Cardiac fibroblast (primary cell): ENCODE measurements at regions not wholly inside any gene's neighbourhood (a gene's known extent, or its start where the extent isn't known, plus 50 kb on each side); places are given as distances from the start of the nearest gene placed in this dataset.
"Not testable (repeated sequence)": the region's sequence is repeated elsewhere in the genome, so short reads cannot be mapped to it uniquely, and the experiment has no call there.

Source experiments
- DNase-seq, 2 donors: peaks; one replicate each; pipeline versions ENCODE4 v3.0.0 to v3.0.0-alpha.2; 2010; ENCODE audit warnings: low read depth in 2 of 2
- H3K4me3 ChIP-seq, 2 donors: replicated peaks in 1 of 2; 1 replicate in 1 of 2; 2 replicates in 1 of 2; pipeline ENCODE4 v1.5.1; 2011; ENCODE audit warnings: low read depth in 2 of 2, low read length in 2 of 2, mild to moderate bottlenecking in 2 of 2, moderate library complexity in 1 of 2
- CTCF ChIP-seq: IDR thresholded peaks from one replicate; pipeline ENCODE4 v1.5.1; 2011; ENCODE audit warnings: low read depth, mild to moderate bottlenecking, low read length, inconsistent platforms

- no peak for DNase-seq
- TF ChIP-seq CTCF: no peak
- H3K4me3 ChIP-seq: no peak overlapping the region
Observed at GRCh38 chr10:93222876-93223275, 149.2 kb downstream of the CYP26A1 start.

- H3K4me3 ChIP-seq: no peak overlapping the region
- DNase-seq: no peak
- TF ChIP-seq CTCF: no peak
Observed at GRCh38 chr10:93223336-93223735, 149.6 kb downstream of the CYP26A1 start.

GRCh38 chr10:93224005-93224779 lies 150.5 kb downstream of the CYP26A1 start:
- no peak overlapping the region for H3K4me3 ChIP-seq
- no peak for TF ChIP-seq CTCF
- DNase-seq: no peak

- no peak overlapping the region for H3K4me3 ChIP-seq
- no peak for DNase-seq
- no peak for TF ChIP-seq CTCF
Observed at GRCh38 chr10:93225938-93226337, 152.2 kb downstream of the CYP26A1 start.

- no peak for TF ChIP-seq CTCF
- DNase-seq: no peak
- H3K4me3 ChIP-seq: no peak overlapping the region
Observed at GRCh38 chr10:93226619-93227018, 152.9 kb downstream of the CYP26A1 start.

- not testable (repeated sequence) for H3K4me3 ChIP-seq
Observed at GRCh38 chr10:93230596-93230995, 156.9 kb downstream of the CYP26A1 start.

GRCh38 chr10:93232159-93232558 lies 158.5 kb downstream of the CYP26A1 start:
- DNase-seq, H3K4me3 ChIP-seq: not testable (repeated sequence)

More at GRCh38 chr10:93230596-93230995, 156.9 kb downstream of the CYP26A1 start:
- DNase-seq: not testable (repeated sequence)

- H3K4me3 ChIP-seq, DNase-seq: not testable (repeated sequence)
Observed at GRCh38 chr10:93234940-93235339, 161.2 kb downstream of the CYP26A1 start.
